ENCODE measurements at regions not wholly inside any gene's neighbourhood (a gene's known extent, or its start where the extent isn't known, plus 50 kb on each side); places are given as distances from the start of the nearest gene placed in this dataset.

- intact Hi-C loops (cut with micrococcal nuclease) = no loop called here
- Mint-ChIP-seq H3K4me3 (no peak overlapping the region), H3K27me3 (peaks cover 25% of the 10 kb centered on the region), H3K4me1 (ENCODE audit: low read depth) (peaks cover 8% of the 10 kb centered on the region), H3K36me3 (ENCODE audit: low read depth) (no peaks in the 10 kb centered on the region), H3K27ac (no peak overlapping the region), H3K9me3 (peaks cover 7% of the 10 kb centered on the region)
Observed at GRCh38 chr5:159782197-159782994, 133.9 kb upstream of the ADRA1B start.

- Mint-ChIP-seq H3K4me1 (ENCODE audit: low read depth) (peaks cover 8% of the 10 kb centered on the region), H3K4me3 (no peak overlapping the region), H3K36me3 (ENCODE audit: low read depth) (no peaks in the 10 kb centered on the region), H3K27ac (no peak overlapping the region), H3K27me3 (peaks cover 25% of the 10 kb centered on the region), H3K9me3 (peaks cover 7% of the 10 kb centered on the region)
- intact Hi-C loops (cut with micrococcal nuclease) = no loop called here
Observed at GRCh38 chr5:159782995-159783300, 133.3 kb upstream of the ADRA1B start.

- Mint-ChIP-seq H3K36me3 (ENCODE audit: low read depth) (no peaks in the 10 kb centered on the region), H3K9me3 (peaks cover 7% of the 10 kb centered on the region), H3K4me1 (ENCODE audit: low read depth) (peaks cover 8% of the 10 kb centered on the region), H3K27ac (no peak overlapping the region), H3K27me3 (peaks cover 27% of the 10 kb centered on the region), H3K4me3 (no peak overlapping the region)
- intact Hi-C loops (cut with micrococcal nuclease) = no loop called here
Observed at GRCh38 chr5:159783726-159784247, 132.5 kb upstream of the ADRA1B start.

GRCh38 chr5:159784993-159785392, 131.3 kb upstream of the ADRA1B start:
- Mint-ChIP-seq H3K27me3 (peaks cover 30% of the 10 kb centered on the region), H3K27ac (no peak overlapping the region), H3K9me3 (peaks cover 5% of the 10 kb centered on the region), H3K4me3 (no peak overlapping the region), H3K36me3 (ENCODE audit: low read depth) (no peaks in the 10 kb centered on the region), H3K4me1 (ENCODE audit: low read depth) (peaks cover 4% of the 10 kb centered on the region)
- intact Hi-C loops (cut with micrococcal nuclease) = no loop called here

- H3K9me3 Mint-ChIP-seq = no peaks in the 10 kb centered on the region
- H3K36me3 Mint-ChIP-seq (ENCODE audit: low read depth) = no peaks in the 10 kb centered on the region
- H3K27me3 Mint-ChIP-seq = peaks cover 31% of the 10 kb centered on the region
- no peak overlapping the region for H3K4me3 Mint-ChIP-seq
- no peak overlapping the region for H3K27ac Mint-ChIP-seq
- no peaks in the 10 kb centered on the region for H3K4me1 Mint-ChIP-seq (ENCODE audit: low read depth)
- intact Hi-C loops (cut with micrococcal nuclease) = no loop called here
Observed at GRCh38 chr5:159785656-159786055, 130.6 kb upstream of the ADRA1B start.

- H3K27ac Mint-ChIP-seq = no peak overlapping the region
- no peaks in the 10 kb centered on the region for H3K36me3 Mint-ChIP-seq (ENCODE audit: low read depth)
- no peaks in the 10 kb centered on the region for H3K4me1 Mint-ChIP-seq (ENCODE audit: low read depth)
- intact Hi-C loops (cut with micrococcal nuclease) = no loop called here
- H3K4me3 Mint-ChIP-seq = no peak overlapping the region
- H3K27me3 Mint-ChIP-seq = peaks cover 31% of the 10 kb centered on the region
- H3K9me3 Mint-ChIP-seq = no peaks in the 10 kb centered on the region
Observed at GRCh38 chr5:159786201-159786600, 130.1 kb upstream of the ADRA1B start.

GRCh38 chr5:159786901-159787691, 129.2 kb upstream of the ADRA1B start:
- Mint-ChIP-seq H3K36me3 (ENCODE audit: low read depth) (no peaks in the 10 kb centered on the region), H3K4me1 (ENCODE audit: low read depth) (no peaks in the 10 kb centered on the region), H3K4me3 (no peak overlapping the region), H3K27me3 (peaks cover 32% of the 10 kb centered on the region), H3K9me3 (no peaks in the 10 kb centered on the region), H3K27ac (no peak overlapping the region)
- intact Hi-C loops (cut with micrococcal nuclease) = no loop called here

GRCh38 chr5:159787837-159788236, 128.4 kb upstream of the ADRA1B start:
- Mint-ChIP-seq H3K27ac (no peak overlapping the region), H3K4me3 (no peak overlapping the region), H3K36me3 (ENCODE audit: low read depth) (no peaks in the 10 kb centered on the region), H3K4me1 (ENCODE audit: low read depth) (no peaks in the 10 kb centered on the region), H3K27me3 (peaks cover 31% of the 10 kb centered on the region), H3K9me3 (no peaks in the 10 kb centered on the region)
- intact Hi-C loops (cut with micrococcal nuclease) = no loop called here

- H3K4me3 Mint-ChIP-seq = no peak overlapping the region
- no peaks in the 10 kb centered on the region for H3K9me3 Mint-ChIP-seq
- no peak overlapping the region for H3K27ac Mint-ChIP-seq
- intact Hi-C loops (cut with micrococcal nuclease) = no loop called here
- no peaks in the 10 kb centered on the region for H3K36me3 Mint-ChIP-seq (ENCODE audit: low read depth)
- peaks cover 26% of the 10 kb centered on the region for H3K27me3 Mint-ChIP-seq
- H3K4me1 Mint-ChIP-seq (ENCODE audit: low read depth) = no peaks in the 10 kb centered on the region
Observed at GRCh38 chr5:159788835-159789331, 127.4 kb upstream of the ADRA1B start.

GRCh38 chr5:159792180-159792579, 124.1 kb upstream of the ADRA1B start:
- Mint-ChIP-seq H3K4me3 (no peak overlapping the region), H3K9me3 (no peaks in the 10 kb centered on the region), H3K27ac (no peak overlapping the region), H3K4me1 (ENCODE audit: low read depth) (peaks cover 6% of the 10 kb centered on the region), H3K36me3 (ENCODE audit: low read depth) (no peaks in the 10 kb centered on the region), H3K27me3 (peaks cover 11% of the 10 kb centered on the region)
- intact Hi-C loops (cut with micrococcal nuclease) = no loop called here

- no peak overlapping the region for H3K4me3 Mint-ChIP-seq
- peaks cover 18% of the 10 kb centered on the region for H3K4me1 Mint-ChIP-seq (ENCODE audit: low read depth)
- no peaks in the 10 kb centered on the region for H3K36me3 Mint-ChIP-seq (ENCODE audit: low read depth)
- no peak overlapping the region for H3K27ac Mint-ChIP-seq
- no peaks in the 10 kb centered on the region for H3K9me3 Mint-ChIP-seq
- no peaks in the 10 kb centered on the region for H3K27me3 Mint-ChIP-seq
- intact Hi-C loops (cut with micrococcal nuclease) = no loop called here
Observed at GRCh38 chr5:159797261-159797970, 118.9 kb upstream of the ADRA1B start.

- H3K27ac Mint-ChIP-seq = no peak overlapping the region
- H3K4me1 Mint-ChIP-seq (ENCODE audit: low read depth) = peaks cover 32% of the 10 kb centered on the region
Observed at GRCh38 chr5:159799701-159800100, 116.6 kb upstream of the ADRA1B start.

GRCh38 chr5:159800131-159800840, 116.0 kb upstream of the ADRA1B start:
- H3K27me3 Mint-ChIP-seq = no peaks in the 10 kb centered on the region
- H3K4me3 Mint-ChIP-seq = no peak overlapping the region
- H3K4me1 Mint-ChIP-seq (ENCODE audit: low read depth) = peaks cover 38% of the 10 kb centered on the region
- H3K27ac Mint-ChIP-seq = no peak overlapping the region
- H3K9me3 Mint-ChIP-seq = no peaks in the 10 kb centered on the region
- intact Hi-C loops (cut with micrococcal nuclease) = loop anchor here (10.0 kb wide), 1 partner anchor 465 kb away; the partner anchor contains the start of gene IL12B
- no peaks in the 10 kb centered on the region for H3K36me3 Mint-ChIP-seq (ENCODE audit: low read depth)

More at GRCh38 chr5:159799701-159800100, 116.6 kb upstream of the ADRA1B start:
- Mint-ChIP-seq H3K27me3 (no peaks in the 10 kb centered on the region), H3K9me3 (no peaks in the 10 kb centered on the region), H3K36me3 (ENCODE audit: low read depth) (no peaks in the 10 kb centered on the region), H3K4me3 (no peak overlapping the region)
- intact Hi-C loops (cut with micrococcal nuclease) = loop anchor here (10.0 kb wide), 1 partner anchor 465 kb away; the partner anchor contains the start of gene IL12B

Measured in dendritic cell treated with granulocyte-macrophage colony-stimulating factor and Interleukin-4, amounts not matched to agents 40 ng/mL and 50 ng/mL, for 4 days (primary cell).